D721Med (cell line): ENCODE measurements at regions not wholly inside any gene's neighbourhood (a gene's known extent, or its start where the extent isn't known, plus 50 kb on each side); places are given as distances from the start of the nearest gene placed in this dataset.

Experiments used
- DNase-seq: peaks from one replicate; pipeline ENCODE4 v3.0.0; 2011; ENCODE audit warnings: low spot score; ENCODE audit not compliant: insufficient read length
- FAIRE-seq: peaks from 2 replicates; lab custom pipeline; 2011; peaks lifted over from hg19 to GRCh38; lab: Jason Lieb, UNC
- CTCF ChIP-seq: IDR thresholded peaks from 2 replicates; pipeline ENCODE4 v1.5.1; 2012; ENCODE audit warnings: mild to moderate bottlenecking, control low read depth; ENCODE audit not compliant: insufficient read depth; ENCODE audit errors: missing control alignments

GRCh38 chrX:20591246-20591645 is 324.5 kb upstream of the RPS6KA3 start:
- no peak for TF ChIP-seq CTCF
- no peak for DNase-seq
- no peak for FAIRE-seq

GRCh38 chrX:20585782-20586181 is 319.1 kb upstream of the RPS6KA3 start:
- no peak for TF ChIP-seq CTCF
- DNase-seq (no peak), FAIRE-seq (no peak)

- no peak for TF ChIP-seq CTCF
- no peak for FAIRE-seq
- DNase-seq, result no peak
Measured at GRCh38 chrX:20571611-20572010, 304.9 kb upstream of the RPS6KA3 start.

- no peak for FAIRE-seq
- no peak for DNase-seq
- TF ChIP-seq CTCF, result no peak
Measured at GRCh38 chrX:20567108-20567507, 300.4 kb upstream of the RPS6KA3 start.

GRCh38 chrX:20547611-20548051 is 280.9 kb upstream of the RPS6KA3 start:
- TF ChIP-seq CTCF, result no peak
- no peak for FAIRE-seq
- DNase-seq, result no peak

GRCh38 chrX:20545538-20545937 is 278.8 kb upstream of the RPS6KA3 start:
- TF ChIP-seq CTCF, result no peak
- DNase-seq, result no peak
- FAIRE-seq, result no peak

- no peak for TF ChIP-seq CTCF
- FAIRE-seq (no peak), DNase-seq (no peak)
Measured at GRCh38 chrX:20542072-20542471, 275.4 kb upstream of the RPS6KA3 start.
